ENCODE measurements at regions not wholly inside any gene's neighbourhood (a gene's known extent, or its start where the extent isn't known, plus 50 kb on each side); places are given as distances from the start of the nearest gene placed in this dataset.

DNA sequence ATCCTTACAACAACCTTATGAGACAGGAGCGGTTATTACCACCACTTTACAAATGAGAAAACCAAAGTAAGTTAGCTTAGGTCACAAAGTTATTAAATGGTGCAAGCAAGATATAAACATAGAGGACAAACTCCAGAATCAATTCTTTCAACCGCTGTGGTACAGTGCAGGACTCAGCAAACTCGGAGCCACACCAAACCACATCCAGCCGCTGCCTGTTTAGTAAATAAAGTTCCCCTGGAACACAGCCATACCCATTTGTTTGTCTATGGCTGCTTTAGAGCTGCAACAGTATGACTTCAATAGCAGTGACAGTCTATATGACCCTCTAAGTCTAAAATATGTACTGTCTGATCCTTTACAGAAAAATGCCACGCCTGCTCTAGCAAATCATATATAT, 1567.2 kb upstream of the WWC1 start:
- ChIA-PET RAD21 (ENCODE audit: unreplicated experiment) (no interaction called here), POLR2A (no interaction called here), CTCF (no interaction called here)

DNA sequence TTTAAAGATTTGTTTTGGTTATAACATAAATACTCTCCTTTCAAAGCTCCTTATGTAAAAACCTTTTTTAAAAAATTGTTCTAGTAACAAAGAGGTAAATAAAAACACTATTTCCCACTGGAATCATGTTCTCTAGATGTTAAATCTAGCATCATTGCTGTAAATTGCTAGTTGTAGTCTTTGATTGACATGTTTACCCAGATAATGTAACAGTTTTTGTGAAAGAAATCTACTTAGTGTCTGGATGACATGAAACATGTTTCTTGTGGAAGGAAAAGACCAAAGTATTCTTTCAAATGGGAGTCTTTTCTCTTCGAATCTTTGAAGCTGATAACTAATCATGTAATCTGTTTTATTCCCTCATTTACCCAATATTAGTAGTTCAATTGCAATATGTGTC, 1565.9 kb upstream of the WWC1 start:
- Histone ChIP-seq H3K27me3 (replicated peaks in 1 of 2; ENCODE audit: control insufficient read depth in 2 of 2, insufficient read depth in 2 of 2, low read length in 1 of 2) (no peaks in the 10 kb centered on the region), H3K9me3 (replicated peaks; ENCODE audit: control insufficient read depth, insufficient read depth, low read length) (no peaks in the 10 kb centered on the region), H3K4me1 (ENCODE audit: control insufficient read depth, insufficient read depth, low read length) (no peaks in the 10 kb centered on the region), H3K9ac (ENCODE audit: control insufficient read depth, insufficient read depth, low read length) (no peak overlapping the region), H3K36me3 (ENCODE audit: control insufficient read depth in 2 of 2, insufficient read depth in 2 of 2, low read length in 1 of 2) (no peaks in the 10 kb centered on the region), H3K27ac (ENCODE audit: control insufficient read depth, insufficient read depth) (no peak overlapping the region), H2AFZ (ENCODE audit: control insufficient read depth, low read depth, low read length) (no peak overlapping the region), H3K4me2 (ENCODE audit: control insufficient read depth, insufficient read depth) (no peak overlapping the region), H3K79me2 (ENCODE audit: control insufficient read depth, insufficient read depth, low read length) (no peaks in the 10 kb centered on the region), H4K20me1 (ENCODE audit: control insufficient read depth, insufficient read depth) (no peaks in the 10 kb centered on the region), H3K4me3 (no peak overlapping the region)
- no peak for FAIRE-seq
- ChIA-PET POLR2A (no interaction called here), RAD21 (ENCODE audit: unreplicated experiment) (no interaction called here), SMC1A (ENCODE audit: uncharacterized antibody, unreplicated experiment) (no interaction called here), CTCF (no interaction called here)
- no peak for ATAC-seq
- in situ Hi-C loops (cut with MboI) = no loop called here
- 4% methylated on average over 1 of the region's 1 CpG for WGBS (ENCODE audit: insufficient coverage, insufficient replicate concordance, low lambda C conversion rate, missing lambda C conversion rate)
- no peak for DNase-seq (ENCODE audit: low read depth, low spot score)
- BruUV-seq (replicated peaks) = no TSS peak
- intact Hi-C loops (cut with micrococcal nuclease; ENCODE audit: unreplicated experiment) = no loop called here
- TF ChIP-seq CBFB (IDR thresholded peaks at IDR 0.05; ENCODE audit: low read depth) = no peak
- TF ChIP-seq, protein P1, sequence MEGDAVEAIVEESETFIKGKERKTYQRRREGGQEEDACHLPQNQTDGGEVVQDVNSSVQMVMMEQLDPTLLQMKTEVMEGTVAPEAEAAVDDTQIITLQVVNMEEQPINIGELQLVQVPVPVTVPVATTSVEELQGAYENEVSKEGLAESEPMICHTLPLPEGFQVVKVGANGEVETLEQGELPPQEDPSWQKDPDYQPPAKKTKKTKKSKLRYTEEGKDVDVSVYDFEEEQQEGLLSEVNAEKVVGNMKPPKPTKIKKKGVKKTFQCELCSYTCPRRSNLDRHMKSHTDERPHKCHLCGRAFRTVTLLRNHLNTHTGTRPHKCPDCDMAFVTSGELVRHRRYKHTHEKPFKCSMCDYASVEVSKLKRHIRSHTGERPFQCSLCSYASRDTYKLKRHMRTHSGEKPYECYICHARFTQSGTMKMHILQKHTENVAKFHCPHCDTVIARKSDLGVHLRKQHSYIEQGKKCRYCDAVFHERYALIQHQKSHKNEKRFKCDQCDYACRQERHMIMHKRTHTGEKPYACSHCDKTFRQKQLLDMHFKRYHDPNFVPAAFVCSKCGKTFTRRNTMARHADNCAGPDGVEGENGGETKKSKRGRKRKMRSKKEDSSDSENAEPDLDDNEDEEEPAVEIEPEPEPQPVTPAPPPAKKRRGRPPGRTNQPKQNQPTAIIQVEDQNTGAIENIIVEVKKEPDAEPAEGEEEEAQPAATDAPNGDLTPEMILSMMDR (IDR thresholded peaks at IDR 0.05 in 2 of 3, conservative IDR thresholded peaks at IDR 0.05 in 1 of 3; ENCODE audit: control insufficient read depth in 2 of 3, extremely low read depth in 1 of 3, insufficient read depth in 1 of 3, low read depth in 3 of 3, low read length in 3 of 3) = no peak
- TF ChIP-seq, protein P2, sequence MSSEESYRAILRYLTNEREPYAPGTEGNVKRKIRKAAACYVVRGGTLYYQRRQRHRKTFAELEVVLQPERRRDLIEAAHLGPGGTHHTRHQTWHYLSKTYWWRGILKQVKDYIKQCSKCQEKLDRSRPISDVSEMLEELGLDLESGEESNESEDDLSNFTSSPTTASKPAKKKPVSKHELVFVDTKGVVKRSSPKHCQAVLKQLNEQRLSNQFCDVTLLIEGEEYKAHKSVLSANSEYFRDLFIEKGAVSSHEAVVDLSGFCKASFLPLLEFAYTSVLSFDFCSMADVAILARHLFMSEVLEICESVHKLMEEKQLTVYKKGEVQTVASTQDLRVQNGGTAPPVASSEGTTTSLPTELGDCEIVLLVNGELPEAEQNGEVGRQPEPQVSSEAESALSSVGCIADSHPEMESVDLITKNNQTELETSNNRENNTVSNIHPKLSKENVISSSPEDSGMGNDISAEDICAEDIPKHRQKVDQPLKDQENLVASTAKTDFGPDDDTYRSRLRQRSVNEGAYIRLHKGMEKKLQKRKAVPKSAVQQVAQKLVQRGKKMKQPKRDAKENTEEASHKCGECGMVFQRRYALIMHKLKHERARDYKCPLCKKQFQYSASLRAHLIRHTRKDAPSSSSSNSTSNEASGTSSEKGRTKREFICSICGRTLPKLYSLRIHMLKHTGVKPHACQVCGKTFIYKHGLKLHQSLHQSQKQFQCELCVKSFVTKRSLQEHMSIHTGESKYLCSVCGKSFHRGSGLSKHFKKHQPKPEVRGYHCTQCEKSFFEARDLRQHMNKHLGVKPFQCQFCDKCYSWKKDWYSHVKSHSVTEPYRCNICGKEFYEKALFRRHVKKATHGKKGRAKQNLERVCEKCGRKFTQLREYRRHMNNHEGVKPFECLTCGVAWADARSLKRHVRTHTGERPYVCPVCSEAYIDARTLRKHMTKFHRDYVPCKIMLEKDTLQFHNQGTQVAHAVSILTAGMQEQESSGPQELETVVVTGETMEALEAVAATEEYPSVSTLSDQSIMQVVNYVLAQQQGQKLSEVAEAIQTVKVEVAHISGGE (CRISPR knock-in tag; IDR thresholded peaks at IDR 0.05) = no peak
- TF ChIP-seq SREBF1 (IDR thresholded peaks at IDR 0.05; ENCODE audit: low read length) = no peak
- TF ChIP-seq RCOR1 (conservative IDR thresholded peaks at IDR 0.05; ENCODE audit: low read depth, low read length) = no peak
- TF ChIP-seq, protein P3, sequence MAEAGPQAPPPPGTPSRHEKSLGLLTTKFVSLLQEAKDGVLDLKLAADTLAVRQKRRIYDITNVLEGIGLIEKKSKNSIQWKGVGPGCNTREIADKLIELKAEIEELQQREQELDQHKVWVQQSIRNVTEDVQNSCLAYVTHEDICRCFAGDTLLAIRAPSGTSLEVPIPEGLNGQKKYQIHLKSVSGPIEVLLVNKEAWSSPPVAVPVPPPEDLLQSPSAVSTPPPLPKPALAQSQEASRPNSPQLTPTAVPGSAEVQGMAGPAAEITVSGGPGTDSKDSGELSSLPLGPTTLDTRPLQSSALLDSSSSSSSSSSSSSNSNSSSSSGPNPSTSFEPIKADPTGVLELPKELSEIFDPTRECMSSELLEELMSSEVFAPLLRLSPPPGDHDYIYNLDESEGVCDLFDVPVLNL (IDR thresholded peaks at IDR 0.05; ENCODE audit: low read depth, low read length) = no peak

More for the DNA sequence above, 1567.2 kb upstream of the WWC1 start:
- no peak overlapping the region for H3K4me2 ChIP-seq (ENCODE audit: control insufficient read depth, insufficient read depth)
- no peak overlapping the region for H3K27ac ChIP-seq (ENCODE audit: control insufficient read depth, insufficient read depth)
- FAIRE-seq (no peak), DNase-seq (ENCODE audit: low read depth, low spot score) (no peak), ATAC-seq (no peak)
- SMC1A ChIA-PET (ENCODE audit: uncharacterized antibody, unreplicated experiment) = no interaction called here
- H3K36me3 ChIP-seq (ENCODE audit: control insufficient read depth in 2 of 2, insufficient read depth in 2 of 2, low read length in 1 of 2) = no peaks in the 10 kb centered on the region
- no peaks in the 10 kb centered on the region for H3K9me3 ChIP-seq (replicated peaks; ENCODE audit: control insufficient read depth, insufficient read depth, low read length)
- TF ChIP-seq YY1 (IDR thresholded peaks at IDR 0.05; ENCODE audit: low read depth, low read length) (no peak), KLF5 (IDR thresholded peaks at IDR 0.05; ENCODE audit: partially characterized antibody) (no peak), MTA2 (IDR thresholded peaks at IDR 0.05; ENCODE audit: low read depth) (no peak), SIX5 (IDR thresholded peaks at IDR 0.05; ENCODE audit: low read depth, low read length, severe bottlenecking) (no peak), JUNB (IDR thresholded peaks at IDR 0.05) (no peak), IKZF1 (conservative IDR thresholded peaks at IDR 0.05) (no peak), TCF3 (IDR thresholded peaks at IDR 0.05; ENCODE audit: borderline replicate concordance, insufficient read depth, low read depth, low read length) (no peak), CHD1 (IDR thresholded peaks at IDR 0.05; ENCODE audit: low read depth, low read length) (no peak), CREM (IDR thresholded peaks at IDR 0.05; ENCODE audit: low read depth) (no peak), FOXK2 (IDR thresholded peaks at IDR 0.05) (no peak)
- TF ChIP-seq, protein P4, sequence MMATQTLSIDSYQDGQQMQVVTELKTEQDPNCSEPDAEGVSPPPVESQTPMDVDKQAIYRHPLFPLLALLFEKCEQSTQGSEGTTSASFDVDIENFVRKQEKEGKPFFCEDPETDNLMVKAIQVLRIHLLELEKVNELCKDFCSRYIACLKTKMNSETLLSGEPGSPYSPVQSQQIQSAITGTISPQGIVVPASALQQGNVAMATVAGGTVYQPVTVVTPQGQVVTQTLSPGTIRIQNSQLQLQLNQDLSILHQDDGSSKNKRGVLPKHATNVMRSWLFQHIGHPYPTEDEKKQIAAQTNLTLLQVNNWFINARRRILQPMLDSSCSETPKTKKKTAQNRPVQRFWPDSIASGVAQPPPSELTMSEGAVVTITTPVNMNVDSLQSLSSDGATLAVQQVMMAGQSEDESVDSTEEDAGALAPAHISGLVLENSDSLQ (IDR thresholded peaks at IDR 0.05) = no peak
- no peaks in the 10 kb centered on the region for H3K27me3 ChIP-seq (replicated peaks in 1 of 2; ENCODE audit: control insufficient read depth in 2 of 2, insufficient read depth in 2 of 2, low read length in 1 of 2)
- H3K79me2 ChIP-seq (ENCODE audit: control insufficient read depth, insufficient read depth, low read length) = no peaks in the 10 kb centered on the region
- no peaks in the 10 kb centered on the region for H4K20me1 ChIP-seq (ENCODE audit: control insufficient read depth, insufficient read depth)
- no peak overlapping the region for H2AFZ ChIP-seq (ENCODE audit: control insufficient read depth, low read depth, low read length)
- H3K9ac ChIP-seq (ENCODE audit: control insufficient read depth, insufficient read depth, low read length) = no peak overlapping the region
- no peak overlapping the region for H3K4me3 ChIP-seq
- H3K4me1 ChIP-seq (ENCODE audit: control insufficient read depth, insufficient read depth, low read length) = no peaks in the 10 kb centered on the region
- intact Hi-C loops (cut with micrococcal nuclease; ENCODE audit: unreplicated experiment) = no loop called here
- no TSS peak for BruUV-seq (replicated peaks)
- 9% methylated on average over 5 of the region's 5 CpGs for WGBS (ENCODE audit: insufficient coverage, insufficient replicate concordance, low lambda C conversion rate, missing lambda C conversion rate)
- in situ Hi-C loops (cut with MboI) = no loop called here

Measured in GM12878 (cell line).